ENCODE measurements at regions not wholly inside any gene's neighbourhood (a gene's known extent, or its start where the extent isn't known, plus 50 kb on each side); places are given as distances from the start of the nearest gene placed in this dataset.

DNA sequence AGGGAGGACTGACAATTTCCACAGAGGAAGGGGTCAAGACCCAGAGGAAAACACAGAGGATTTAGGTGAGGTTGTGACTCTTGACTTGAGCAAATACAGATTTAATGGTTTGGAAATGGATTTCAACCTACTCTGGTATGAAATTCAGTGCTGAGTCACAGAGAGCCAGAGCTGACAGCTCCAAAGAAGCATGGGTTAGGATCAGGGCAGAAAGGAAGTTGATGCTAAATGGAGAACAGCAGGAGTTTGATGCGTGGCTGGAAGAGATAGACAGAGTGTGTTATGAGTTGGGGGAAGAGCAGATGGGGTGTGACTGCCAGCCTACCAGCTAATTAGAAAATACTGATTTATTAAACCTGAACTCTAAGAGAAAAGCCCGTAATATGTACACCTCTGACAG lies 272.6 kb downstream of the FOXG1 start:
- intact Hi-C loops (cut with micrococcal nuclease) = no loop called here
- Mint-ChIP-seq H3K4me1 (ENCODE audit: insufficient read depth, unreplicated experiment) (no peaks in the 10 kb centered on the region), H3K27me3 (ENCODE audit: insufficient read depth, unreplicated experiment) (peaks cover 66% of the 10 kb centered on the region), H3K36me3 (ENCODE audit: insufficient read depth, unreplicated experiment) (no peaks in the 10 kb centered on the region), H3K9me3 (ENCODE audit: unreplicated experiment) (no peaks in the 10 kb centered on the region), H3K4me3 (ENCODE audit: unreplicated experiment) (no peak overlapping the region), H3K27ac (ENCODE audit: low read depth, unreplicated experiment) (no peak overlapping the region)
- TF ChIP-seq, protein P1, sequence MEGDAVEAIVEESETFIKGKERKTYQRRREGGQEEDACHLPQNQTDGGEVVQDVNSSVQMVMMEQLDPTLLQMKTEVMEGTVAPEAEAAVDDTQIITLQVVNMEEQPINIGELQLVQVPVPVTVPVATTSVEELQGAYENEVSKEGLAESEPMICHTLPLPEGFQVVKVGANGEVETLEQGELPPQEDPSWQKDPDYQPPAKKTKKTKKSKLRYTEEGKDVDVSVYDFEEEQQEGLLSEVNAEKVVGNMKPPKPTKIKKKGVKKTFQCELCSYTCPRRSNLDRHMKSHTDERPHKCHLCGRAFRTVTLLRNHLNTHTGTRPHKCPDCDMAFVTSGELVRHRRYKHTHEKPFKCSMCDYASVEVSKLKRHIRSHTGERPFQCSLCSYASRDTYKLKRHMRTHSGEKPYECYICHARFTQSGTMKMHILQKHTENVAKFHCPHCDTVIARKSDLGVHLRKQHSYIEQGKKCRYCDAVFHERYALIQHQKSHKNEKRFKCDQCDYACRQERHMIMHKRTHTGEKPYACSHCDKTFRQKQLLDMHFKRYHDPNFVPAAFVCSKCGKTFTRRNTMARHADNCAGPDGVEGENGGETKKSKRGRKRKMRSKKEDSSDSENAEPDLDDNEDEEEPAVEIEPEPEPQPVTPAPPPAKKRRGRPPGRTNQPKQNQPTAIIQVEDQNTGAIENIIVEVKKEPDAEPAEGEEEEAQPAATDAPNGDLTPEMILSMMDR (IDR thresholded peaks at IDR 0.05; ENCODE audit: unreplicated experiment) = no peak
- CTCF ChIA-PET = interaction anchor here (1.0 kb wide), 1 partner anchor 1287 kb away, joined by 3 read pairs; no protein-coding TSS in a partner anchor
- DNase-seq (ENCODE audit: unreplicated experiment) = no peak
- BruUV-seq (replicated peaks) = no TSS peak
- POLR2A ChIA-PET = no interaction called here

DNA sequence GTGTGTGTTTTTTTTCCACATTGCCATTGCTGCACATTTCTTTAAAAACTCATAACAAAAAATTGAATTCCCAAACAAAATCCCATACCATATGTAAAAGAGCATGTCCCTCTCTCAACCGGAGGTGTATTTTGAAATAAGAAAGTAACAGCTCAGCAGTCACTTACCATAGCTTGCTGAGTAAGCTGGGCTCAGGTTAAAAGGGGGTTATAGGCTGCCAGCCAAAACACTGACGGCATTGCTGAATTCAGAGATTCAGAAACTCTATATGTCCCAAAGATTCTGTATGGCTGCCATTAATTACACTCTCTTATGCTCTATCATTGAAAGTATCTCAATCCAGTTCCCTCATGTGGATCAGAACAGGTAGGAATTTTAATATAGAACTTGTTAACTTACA lies 276.0 kb downstream of the FOXG1 start:
- H3K27me3 Mint-ChIP-seq (ENCODE audit: insufficient read depth, unreplicated experiment) = peaks cover 63% of the 10 kb centered on the region
- POLR2A ChIA-PET = no interaction called here
- CTCF ChIA-PET = no interaction called here

DNA sequence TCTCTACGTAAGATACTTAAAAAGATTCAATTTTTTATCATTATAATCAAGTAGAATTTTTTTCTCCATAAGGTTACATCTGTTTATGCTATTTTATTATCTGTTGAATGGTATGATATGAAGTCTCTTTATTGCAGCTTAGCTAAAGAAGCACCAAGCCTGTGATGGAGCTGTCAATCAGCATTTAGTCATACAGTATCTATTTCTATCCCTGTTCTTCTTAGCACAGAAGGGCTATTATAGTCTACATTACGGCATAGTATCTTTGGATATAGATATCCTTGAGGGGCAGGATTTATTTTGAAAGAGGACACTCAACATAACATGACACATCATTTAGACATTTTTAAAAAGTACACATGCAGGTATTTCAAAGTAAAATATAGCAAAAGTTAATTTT lies 277.1 kb downstream of the FOXG1 start:
- no peak overlapping the region for H3K27ac Mint-ChIP-seq (ENCODE audit: low read depth, unreplicated experiment)
- intact Hi-C loops (cut with micrococcal nuclease) = no loop called here
- TF ChIP-seq, protein P1 (IDR thresholded peaks at IDR 0.05; ENCODE audit: unreplicated experiment) = no peak
- H3K36me3 Mint-ChIP-seq (ENCODE audit: insufficient read depth, unreplicated experiment) = no peaks in the 10 kb centered on the region
- H3K9me3 Mint-ChIP-seq (ENCODE audit: unreplicated experiment) = no peaks in the 10 kb centered on the region
- DNase-seq (ENCODE audit: unreplicated experiment) = no peak
- H3K27me3 Mint-ChIP-seq (ENCODE audit: insufficient read depth, unreplicated experiment) = peaks cover 72% of the 10 kb centered on the region
- POLR2A ChIA-PET = no interaction called here
- no peaks in the 10 kb centered on the region for H3K4me1 Mint-ChIP-seq (ENCODE audit: insufficient read depth, unreplicated experiment)
- BruUV-seq (replicated peaks) = no TSS peak
- CTCF ChIA-PET = no interaction called here
- no peak overlapping the region for H3K4me3 Mint-ChIP-seq (ENCODE audit: unreplicated experiment)

More for the DNA sequence above, 276.0 kb downstream of the FOXG1 start:
- Mint-ChIP-seq H3K36me3 (ENCODE audit: insufficient read depth, unreplicated experiment) (no peaks in the 10 kb centered on the region), H3K4me1 (ENCODE audit: insufficient read depth, unreplicated experiment) (no peaks in the 10 kb centered on the region), H3K27ac (ENCODE audit: low read depth, unreplicated experiment) (no peak overlapping the region), H3K9me3 (ENCODE audit: unreplicated experiment) (no peaks in the 10 kb centered on the region), H3K4me3 (ENCODE audit: unreplicated experiment) (no peak overlapping the region)
- TF ChIP-seq, protein P1 (IDR thresholded peaks at IDR 0.05; ENCODE audit: unreplicated experiment) = no peak
- intact Hi-C loops (cut with micrococcal nuclease) = no loop called here
- DNase-seq (ENCODE audit: unreplicated experiment) = no peak
- no TSS peak for BruUV-seq (replicated peaks)

DNA sequence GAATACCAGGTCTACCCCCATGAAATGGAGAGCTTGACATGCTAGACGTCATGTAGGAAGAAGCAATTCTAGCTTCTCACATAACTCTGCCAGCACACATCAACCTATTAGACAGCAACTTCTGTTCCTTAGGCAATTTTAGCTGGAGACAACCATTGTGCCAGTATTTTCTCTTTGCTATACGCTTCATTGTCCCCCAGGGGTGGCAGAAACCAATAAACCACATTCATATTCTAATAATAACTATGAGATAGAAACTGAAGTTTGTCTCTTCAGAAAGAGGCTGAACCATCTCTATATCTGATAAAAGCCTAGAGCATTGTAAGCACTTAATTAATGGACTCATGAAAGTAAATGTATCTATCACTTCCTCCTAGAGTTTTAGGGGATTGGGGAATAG lies 278.6 kb downstream of the FOXG1 start:
- intact Hi-C loops (cut with micrococcal nuclease) = no loop called here
- POLR2A ChIA-PET = no interaction called here
- Mint-ChIP-seq H3K36me3 (ENCODE audit: insufficient read depth, unreplicated experiment) (no peaks in the 10 kb centered on the region), H3K9me3 (ENCODE audit: unreplicated experiment) (peaks cover 3% of the 10 kb centered on the region), H3K27me3 (ENCODE audit: insufficient read depth, unreplicated experiment) (peaks cover 75% of the 10 kb centered on the region), H3K4me3 (ENCODE audit: unreplicated experiment) (no peak overlapping the region), H3K27ac (ENCODE audit: low read depth, unreplicated experiment) (no peak overlapping the region), H3K4me1 (ENCODE audit: insufficient read depth, unreplicated experiment) (no peaks in the 10 kb centered on the region)
- DNase-seq (ENCODE audit: unreplicated experiment) = no peak
- TF ChIP-seq, protein P1 (IDR thresholded peaks at IDR 0.05; ENCODE audit: unreplicated experiment) = no peak
- BruUV-seq (replicated peaks) = no TSS peak
- CTCF ChIA-PET = interaction anchor here (0.6 kb wide), 2 partner anchors 28 to 291 kb away, joined by 3 read pairs; no protein-coding TSS in a partner anchor
